Caco-2 (cell line): ENCODE measurements at regions not wholly inside any gene's neighbourhood (a gene's known extent, or its start where the extent isn't known, plus 50 kb on each side); places are given as distances from the start of the nearest gene placed in this dataset.

ENCODE experiments used
- BruUV-seq: library from RNA; stranded (reverse); fragments of 400-500 nt; replicated peaks from 2 replicates; lab custom pipeline; 2021; lab: Mats Ljungman, UMichigan
- CTCF ChIA-PET: fragments of 300-600 bp; sonication (Branson Sonifier 250); formaldehyde crosslinking; loops from one replicate; lab custom pipeline; 2022; ENCODE audit warnings: antibody characterized with exemption; lab: Charles Lee
- POLR2A ChIA-PET: fragments of 300-600 bp; sonication (Branson Sonifier 250); formaldehyde crosslinking; loops from one replicate; lab custom pipeline; 2022; ENCODE audit warnings: antibody characterized with exemption; lab: Charles Lee
- DNase-seq, 2 experiments: peaks; one replicate each; pipeline versions ENCODE4 v3.0.0 to v3.0.0-alpha.2; 2020 to 2022
- H3K27me3 ChIP-seq: replicated peaks from 2 replicates; pipeline ENCODE4 v1.6.0; 2011; ENCODE audit warnings: low read length; ENCODE audit not compliant: control insufficient read depth, insufficient read depth
- H3K36me3 ChIP-seq: 2 replicates; pipeline ENCODE4 v1.5.1; 2011; ENCODE audit warnings: low read length; ENCODE audit not compliant: control insufficient read depth, insufficient read depth
- H3K4me1 ChIP-seq: fragments of 250-450 bp; sonication (Bioruptor Pico); 2 replicates; pipeline ENCODE4 v1.5.1; 2020; ENCODE audit warnings: mild to moderate bottlenecking
- H3K4me3 ChIP-seq: 2 replicates; pipeline ENCODE4 v1.5.1; 2011; ENCODE audit warnings: low read depth, mild to moderate bottlenecking, control low read depth, low read length
- H3K9me3 ChIP-seq: fragments of 250-450 bp; sonication (Bioruptor Pico); 2 replicates; pipeline ENCODE4 v1.5.1; 2020; ENCODE audit warnings: mild to moderate bottlenecking, moderate library complexity
- H3K27ac Mint-ChIP-seq: one replicate; pipeline ENCODE4 v1.8.0; 2022; ENCODE audit warnings: mixed read lengths; ENCODE audit not compliant: unreplicated experiment
- H3K27me3 Mint-ChIP-seq: one replicate; pipeline ENCODE4 v1.8.0; 2022; ENCODE audit warnings: mixed read lengths; ENCODE audit not compliant: insufficient read depth, unreplicated experiment
- H3K36me3 Mint-ChIP-seq: one replicate; pipeline ENCODE4 v1.8.0; 2022; ENCODE audit warnings: mild to moderate bottlenecking, mixed read lengths; ENCODE audit not compliant: insufficient read depth, unreplicated experiment
- H3K4me1 Mint-ChIP-seq: one replicate; pipeline ENCODE4 v1.8.0; 2022; ENCODE audit warnings: low read depth, mixed read lengths; ENCODE audit not compliant: unreplicated experiment
- H3K4me3 Mint-ChIP-seq: one replicate; pipeline ENCODE4 v1.8.0; 2022; ENCODE audit warnings: mild to moderate bottlenecking, moderate library complexity, mixed read lengths; ENCODE audit not compliant: unreplicated experiment
- H3K9me3 Mint-ChIP-seq: one replicate; pipeline ENCODE4 v1.8.0; 2022; ENCODE audit warnings: mixed read lengths; ENCODE audit not compliant: unreplicated experiment
- intact Hi-C: fragments of 100-400 bp; cut with micrococcal nuclease; formaldehyde crosslinking; loops from one replicate; pipeline ENCODE4 v1.10.0; 2022; ENCODE audit not compliant: unreplicated experiment
- TF ChIP-seq, protein P1 (sequence below), 2 experiments: fragments of 200-600 bp in 1 of 2; IDR thresholded peaks; 1 replicate in 1 of 2; 2 replicates in 1 of 2; pipeline versions ENCODE4 v1.5.1 to v1.8.0; 2011 to 2022; ENCODE audit warnings: antibody characterized with exemption in 1 of 2, control low read depth in 1 of 2, inconsistent platforms in 1 of 2, low read depth in 1 of 2, low read length in 1 of 2, mild to moderate bottlenecking in 1 of 2, moderate library complexity in 1 of 2; ENCODE audit not compliant: insufficient read depth in 1 of 2, severe bottlenecking in 1 of 2, unreplicated experiment in 1 of 2

DNA sequence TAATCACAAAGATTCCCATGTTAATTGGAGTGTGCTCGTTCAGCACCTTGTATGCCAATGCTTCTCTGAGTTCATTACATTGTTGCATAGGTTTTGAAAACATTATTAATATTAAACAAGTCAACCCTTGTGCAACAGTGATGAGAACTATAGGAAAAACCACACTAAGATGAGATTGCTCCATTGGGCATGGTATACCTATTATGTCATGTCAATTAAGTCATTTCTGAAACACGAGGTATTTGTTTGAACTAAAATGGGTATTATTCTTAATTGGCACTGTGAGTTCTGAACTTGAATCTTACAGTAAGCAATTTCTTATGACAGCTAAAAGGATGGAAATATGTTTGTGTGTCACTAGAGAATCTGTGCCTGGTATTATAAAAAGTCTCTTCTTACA, 447.7 kb downstream of the EFNA5 start:
- BruUV-seq, result no TSS peak
- Histone ChIP-seq H3K4me1 (no peaks in the 10 kb centered on the region), H3K9me3 (no peaks in the 10 kb centered on the region), H3K27me3 (no peaks in the 10 kb centered on the region), H3K4me3 (no peak overlapping the region), H3K36me3 (no peaks in the 10 kb centered on the region)
- Mint-ChIP-seq H3K9me3 (no peaks in the 10 kb centered on the region), H3K27ac (no peak overlapping the region), H3K4me3 (no peak overlapping the region), H3K36me3 (no peaks in the 10 kb centered on the region), H3K4me1 (no peaks in the 10 kb centered on the region), H3K27me3 (no peaks in the 10 kb centered on the region)
- CTCF ChIA-PET, result no interaction called here
- intact Hi-C loops, result no loop called here
- DNase-seq, result no peak
- TF ChIP-seq, protein P1, sequence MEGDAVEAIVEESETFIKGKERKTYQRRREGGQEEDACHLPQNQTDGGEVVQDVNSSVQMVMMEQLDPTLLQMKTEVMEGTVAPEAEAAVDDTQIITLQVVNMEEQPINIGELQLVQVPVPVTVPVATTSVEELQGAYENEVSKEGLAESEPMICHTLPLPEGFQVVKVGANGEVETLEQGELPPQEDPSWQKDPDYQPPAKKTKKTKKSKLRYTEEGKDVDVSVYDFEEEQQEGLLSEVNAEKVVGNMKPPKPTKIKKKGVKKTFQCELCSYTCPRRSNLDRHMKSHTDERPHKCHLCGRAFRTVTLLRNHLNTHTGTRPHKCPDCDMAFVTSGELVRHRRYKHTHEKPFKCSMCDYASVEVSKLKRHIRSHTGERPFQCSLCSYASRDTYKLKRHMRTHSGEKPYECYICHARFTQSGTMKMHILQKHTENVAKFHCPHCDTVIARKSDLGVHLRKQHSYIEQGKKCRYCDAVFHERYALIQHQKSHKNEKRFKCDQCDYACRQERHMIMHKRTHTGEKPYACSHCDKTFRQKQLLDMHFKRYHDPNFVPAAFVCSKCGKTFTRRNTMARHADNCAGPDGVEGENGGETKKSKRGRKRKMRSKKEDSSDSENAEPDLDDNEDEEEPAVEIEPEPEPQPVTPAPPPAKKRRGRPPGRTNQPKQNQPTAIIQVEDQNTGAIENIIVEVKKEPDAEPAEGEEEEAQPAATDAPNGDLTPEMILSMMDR (IDR thresholded peaks at IDR 0.05; ENCODE audit: insufficient read depth in 1 of 2, low read depth in 1 of 2, low read length in 1 of 2, severe bottlenecking in 1 of 2, unreplicated experiment in 1 of 2), result no peak
- POLR2A ChIA-PET, result no interaction called here

DNA sequence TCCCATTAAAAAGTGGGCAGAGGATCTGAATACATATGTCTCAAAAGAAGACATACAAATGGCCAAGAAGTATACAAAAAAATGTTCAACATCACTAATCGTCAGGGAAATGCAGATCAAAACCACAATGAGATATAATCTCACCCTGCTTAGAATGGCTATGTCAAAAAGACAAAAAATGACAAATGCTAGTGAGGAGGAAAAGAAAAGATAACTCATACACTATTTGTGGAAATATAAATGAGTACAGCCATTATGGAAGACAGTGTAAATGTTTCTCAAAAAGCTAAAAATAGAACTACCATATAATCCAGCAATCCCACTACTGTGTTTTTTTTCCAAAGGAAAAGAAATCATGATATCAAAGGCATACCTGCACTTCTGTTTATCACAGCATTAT, 450.7 kb downstream of the EFNA5 start:
- Mint-ChIP-seq H3K9me3 (no peaks in the 10 kb centered on the region), H3K4me3 (no peak overlapping the region), H3K27me3 (no peaks in the 10 kb centered on the region), H3K4me1 (no peaks in the 10 kb centered on the region), H3K27ac (no peak overlapping the region), H3K36me3 (no peaks in the 10 kb centered on the region)
- H3K4me3 ChIP-seq, result no peak overlapping the region
- no TSS peak for BruUV-seq
- H3K4me1 ChIP-seq, result no peaks in the 10 kb centered on the region
- no peak for DNase-seq
- H3K36me3 ChIP-seq, result no peaks in the 10 kb centered on the region
- intact Hi-C loops, result no loop called here
- H3K9me3 ChIP-seq, result no peaks in the 10 kb centered on the region
- H3K27me3 ChIP-seq, result no peaks in the 10 kb centered on the region
- CTCF ChIA-PET, result no interaction called here
- TF ChIP-seq, protein P1 (IDR thresholded peaks at IDR 0.05; ENCODE audit: insufficient read depth in 1 of 2, low read depth in 1 of 2, low read length in 1 of 2, severe bottlenecking in 1 of 2, unreplicated experiment in 1 of 2), result no peak
- POLR2A ChIA-PET, result no interaction called here

DNA sequence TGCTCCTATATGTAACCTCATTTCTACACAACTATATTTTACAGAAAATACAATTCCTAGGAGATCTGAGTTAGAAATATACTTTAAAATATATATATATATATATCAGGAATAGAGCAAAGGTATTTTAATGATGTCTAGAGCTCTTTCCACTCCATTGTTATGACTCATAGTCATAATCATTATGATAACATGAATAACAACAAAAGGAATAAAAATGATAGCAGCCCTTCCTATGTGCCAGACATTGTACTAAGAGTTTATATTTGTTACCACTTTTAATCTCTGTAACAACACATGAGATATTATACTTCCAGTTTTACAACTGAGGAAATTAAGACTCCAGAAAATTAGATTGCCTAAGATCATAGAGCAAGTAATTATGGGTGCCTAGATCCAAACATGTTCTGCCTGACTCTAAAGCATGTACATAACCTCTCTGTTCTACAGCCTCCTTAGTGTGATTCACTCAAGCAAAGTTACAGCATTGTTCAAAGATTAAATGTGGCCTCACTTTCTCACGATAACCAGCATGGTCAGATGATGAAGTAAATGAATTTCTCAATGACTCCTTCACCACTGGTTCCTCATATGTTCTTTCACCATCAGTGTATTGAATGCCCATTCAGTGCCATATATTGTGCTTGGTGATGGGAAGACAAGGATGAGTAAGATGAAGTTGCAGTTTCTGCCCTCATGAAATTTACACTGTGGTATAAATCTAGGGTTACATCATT, 452.1 kb downstream of the EFNA5 start:
- intact Hi-C loops, result no loop called here
- TF ChIP-seq, protein P1 (IDR thresholded peaks at IDR 0.05; ENCODE audit: insufficient read depth in 1 of 2, low read depth in 1 of 2, low read length in 1 of 2, severe bottlenecking in 1 of 2, unreplicated experiment in 1 of 2), result no peak
- ChIA-PET POLR2A (no interaction called here), CTCF (no interaction called here)
- H3K36me3 Mint-ChIP-seq, result no peaks in the 10 kb centered on the region
- H3K4me1 Mint-ChIP-seq, result no peaks in the 10 kb centered on the region
- Histone ChIP-seq H3K36me3 (no peaks in the 10 kb centered on the region), H3K9me3 (no peaks in the 10 kb centered on the region), H3K4me3 (no peak overlapping the region), H3K4me1 (no peaks in the 10 kb centered on the region), H3K27me3 (no peaks in the 10 kb centered on the region)
- no peak overlapping the region for H3K4me3 Mint-ChIP-seq
- DNase-seq, result no peak
- no peaks in the 10 kb centered on the region for H3K9me3 Mint-ChIP-seq
- no peak overlapping the region for H3K27ac Mint-ChIP-seq
- H3K27me3 Mint-ChIP-seq, result no peaks in the 10 kb centered on the region
- BruUV-seq, result no TSS peak
